Hematopoietic multipotent progenitor cell treated with erythropoietin and hydrocortisone succinate and interleukin-3 and kit ligand, for 17 days (in vitro differentiated cells): ENCODE measurements at regions not wholly inside any gene's neighbourhood (a gene's known extent, or its start where the extent isn't known, plus 50 kb on each side); places are given as distances from the start of the nearest gene placed in this dataset.
"Not testable (repeated sequence)": the region's sequence is repeated elsewhere in the genome, so short reads cannot be mapped to it uniquely, and the experiment has no call there.

Source experiments
- DNase-seq: peaks from one replicate; pipeline ENCODE4 v3.0.0-alpha.2; 2015; ENCODE audit warnings: low spot score

- DNase-seq: no peak
Observed at GRCh38 chr4:20122198-20122988, 129.3 kb upstream of the SLIT2 start.

GRCh38 chr4:20119141-20119540 lies 132.6 kb upstream of the SLIT2 start:
- no peak for DNase-seq

GRCh38 chr4:20109391-20109790 lies 142.3 kb upstream of the SLIT2 start:
- no peak for DNase-seq

GRCh38 chr4:20106921-20107320 lies 144.8 kb upstream of the SLIT2 start:
- no peak for DNase-seq

- no peak for DNase-seq
Observed at GRCh38 chr4:20101831-20102230, 149.9 kb upstream of the SLIT2 start.

DNA sequence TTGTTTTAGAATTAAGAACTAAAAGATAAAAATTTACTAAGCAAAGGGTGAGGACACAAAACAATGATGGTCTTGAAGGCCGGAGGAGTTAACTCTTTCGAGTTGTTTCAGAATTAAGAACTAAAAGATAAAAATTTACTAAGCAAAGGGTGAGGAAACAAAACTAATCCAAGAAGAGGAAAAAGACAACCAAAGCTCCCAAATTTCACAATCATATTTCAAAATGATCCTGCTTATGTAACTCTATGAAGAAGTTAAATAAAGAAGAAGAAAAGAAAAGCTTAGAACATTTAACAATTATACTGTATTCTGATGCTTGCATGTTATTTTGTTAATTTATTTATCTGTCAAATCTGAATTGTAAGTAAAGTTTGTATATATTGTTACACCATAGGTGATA lies 154.8 kb upstream of the SLIT2 start:
- no peak for DNase-seq

DNA sequence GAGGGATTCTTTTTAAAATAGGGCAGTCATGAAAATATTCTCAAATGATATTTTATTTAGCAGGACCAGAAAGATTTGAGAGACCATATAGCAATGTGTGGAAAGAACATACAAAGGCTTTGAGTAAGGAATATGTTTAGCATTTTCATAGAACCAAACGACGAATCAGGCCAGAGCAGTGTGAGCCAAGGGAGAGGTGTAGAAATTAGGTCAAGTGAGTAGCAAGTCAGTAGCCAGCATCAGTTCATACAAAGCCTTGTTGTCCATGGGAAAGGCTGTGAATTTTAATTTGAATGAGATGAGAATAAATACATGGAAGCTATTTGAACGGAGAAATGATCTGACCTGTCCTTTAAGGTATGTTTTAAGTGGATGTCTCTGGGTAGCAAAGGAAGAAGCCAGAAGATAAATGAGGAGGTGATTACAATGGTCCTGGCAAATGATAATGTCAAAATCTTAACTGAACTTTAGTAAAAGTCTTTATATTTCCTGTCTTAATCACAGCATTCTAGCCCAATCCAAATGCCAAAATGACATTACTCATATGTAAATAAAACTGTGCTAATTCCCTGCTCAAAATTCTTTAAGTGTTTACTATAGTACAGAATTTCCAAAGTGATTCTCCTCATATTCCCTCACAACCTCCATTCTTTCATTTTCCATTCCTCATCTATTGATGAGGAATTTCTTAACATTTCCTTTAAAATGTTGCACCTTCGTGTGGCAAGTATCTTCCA lies 155.7 kb upstream of the SLIT2 start:
- DNase-seq: no peak

DNA sequence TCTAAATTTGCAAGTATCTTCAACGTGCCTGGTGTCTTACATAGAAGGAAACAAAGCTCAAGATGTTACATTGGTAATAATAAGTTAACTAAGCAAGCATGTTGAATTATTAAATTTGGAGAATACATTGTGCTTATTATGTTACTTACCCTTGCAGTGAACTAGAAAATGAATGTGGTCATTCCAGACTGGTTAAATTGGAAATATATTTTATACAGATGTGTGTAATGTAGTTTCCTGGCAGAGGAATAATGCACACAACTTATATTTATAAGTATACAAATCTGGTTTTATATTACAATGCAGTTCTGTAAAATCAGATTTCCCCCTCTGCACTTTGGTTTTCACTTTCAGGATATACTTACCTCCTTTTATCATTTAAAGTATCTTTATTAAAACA lies 159.9 kb upstream of the SLIT2 start:
- DNase-seq: no peak

DNA sequence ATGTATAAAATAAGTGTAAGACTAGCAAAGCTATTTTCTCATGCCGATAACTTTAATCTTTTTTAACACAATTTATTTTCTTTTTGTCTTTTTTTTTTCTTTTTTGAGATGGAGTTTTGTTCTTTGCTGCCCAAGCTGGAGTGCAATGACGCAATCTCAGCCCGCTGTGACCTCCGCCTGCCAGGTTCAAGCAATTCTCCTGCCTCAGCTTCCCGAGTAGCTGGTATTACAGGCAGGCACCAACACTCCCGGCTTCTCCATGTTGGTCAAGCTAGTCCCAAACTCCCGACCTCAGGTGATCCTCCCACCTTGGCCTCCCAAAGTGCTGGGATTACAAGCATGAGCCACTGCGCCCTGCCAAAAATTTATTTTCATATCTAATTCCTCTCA lies 164.2 kb upstream of the SLIT2 start:
- DNase-seq: no peak

DNA sequence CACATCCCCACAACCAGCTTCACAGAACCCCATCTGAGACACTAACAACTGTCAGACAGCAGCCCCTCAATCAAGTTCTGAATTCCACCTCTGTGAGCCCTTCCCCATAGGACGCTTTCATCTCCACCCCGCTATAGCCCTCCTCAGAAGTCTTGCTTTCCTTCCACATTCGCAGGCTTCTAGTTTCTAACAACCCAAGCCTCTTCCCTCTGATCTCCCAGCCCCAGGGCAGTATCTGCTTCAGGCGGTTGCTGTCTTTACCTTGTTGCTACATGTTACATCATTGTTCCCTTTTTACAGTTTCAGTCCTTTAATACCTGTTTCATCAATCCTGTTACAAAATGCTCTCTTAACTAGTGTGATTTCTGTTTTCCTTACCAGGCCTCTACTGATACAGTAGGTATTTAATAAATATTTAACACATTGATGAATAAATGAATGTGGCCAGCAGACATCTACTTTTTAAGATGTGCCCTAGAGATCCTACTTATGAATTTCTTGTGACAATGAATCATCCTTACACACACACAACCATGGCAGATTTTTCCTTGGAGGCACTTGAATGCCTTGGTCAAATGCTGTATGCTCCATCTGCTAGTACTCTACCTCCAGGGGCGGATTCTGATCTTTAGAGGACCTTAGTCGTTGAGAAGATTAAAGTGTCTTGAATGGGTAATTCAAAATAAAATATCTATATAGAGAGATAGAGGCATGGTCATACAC lies 164.7 kb upstream of the SLIT2 start:
- DNase-seq: no peak

GRCh38 chr4:20086067-20086798 lies 165.5 kb upstream of the SLIT2 start:
- no peak for DNase-seq

DNA sequence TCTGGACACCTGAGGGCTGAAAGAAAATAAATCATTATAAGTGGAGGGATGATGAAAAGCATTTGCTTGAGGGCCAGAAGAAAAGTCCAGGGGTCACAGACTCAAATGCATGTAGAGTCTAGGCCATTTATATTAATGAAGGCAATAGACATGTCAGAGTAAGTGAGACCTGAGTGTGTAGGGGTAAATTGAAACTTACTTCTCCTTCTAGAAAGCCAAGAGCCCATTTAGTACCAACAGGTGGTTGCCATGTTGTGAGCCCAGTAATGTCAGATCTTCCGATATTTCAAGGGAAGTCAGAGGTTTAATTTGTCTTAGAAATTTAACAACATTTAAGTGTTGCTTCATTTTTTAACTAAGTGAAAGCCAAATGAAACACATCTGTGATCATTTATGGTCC lies 166.1 kb upstream of the SLIT2 start:
- DNase-seq: no peak

GRCh38 chr4:20085156-20085555 lies 166.5 kb upstream of the SLIT2 start:
- no peak for DNase-seq

DNA sequence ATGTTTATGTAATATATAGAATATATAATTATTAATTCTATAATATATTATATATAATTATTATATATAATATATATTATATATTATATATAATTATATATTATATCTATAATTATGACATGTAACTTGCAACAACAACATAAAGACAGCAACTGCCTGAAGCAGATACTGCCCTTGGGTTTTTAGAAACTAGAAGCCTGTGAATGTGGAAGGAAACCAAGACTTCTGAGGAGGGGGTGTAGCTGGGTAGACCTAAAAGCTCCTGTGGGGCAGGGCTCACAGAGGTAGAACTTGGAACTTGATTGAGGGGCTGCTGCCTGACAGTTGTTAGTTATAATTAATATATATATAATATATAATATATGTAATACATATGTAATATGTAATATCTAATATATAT lies 167.2 kb upstream of the SLIT2 start:
- no peak for DNase-seq

DNA sequence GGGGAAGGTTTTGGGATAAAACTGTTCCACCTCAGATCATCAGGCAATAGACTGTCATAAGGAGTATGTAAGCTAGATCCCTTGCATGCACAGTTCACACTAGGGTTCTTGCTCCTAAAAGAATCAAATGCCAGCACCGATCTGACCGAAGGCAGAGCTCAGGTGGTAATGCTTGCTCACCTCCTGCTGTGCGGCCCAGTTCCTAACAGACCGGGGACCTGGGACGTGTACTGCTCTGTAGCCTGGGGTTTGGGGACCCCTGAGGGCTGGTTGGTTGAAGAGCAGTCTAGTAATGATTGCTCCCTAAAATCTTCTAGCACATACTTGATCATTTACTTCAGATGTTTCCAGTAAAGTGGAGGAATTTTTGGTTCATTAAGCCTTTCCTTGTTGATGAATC lies 173.1 kb upstream of the SLIT2 start:
- DNase-seq: no peak

DNA sequence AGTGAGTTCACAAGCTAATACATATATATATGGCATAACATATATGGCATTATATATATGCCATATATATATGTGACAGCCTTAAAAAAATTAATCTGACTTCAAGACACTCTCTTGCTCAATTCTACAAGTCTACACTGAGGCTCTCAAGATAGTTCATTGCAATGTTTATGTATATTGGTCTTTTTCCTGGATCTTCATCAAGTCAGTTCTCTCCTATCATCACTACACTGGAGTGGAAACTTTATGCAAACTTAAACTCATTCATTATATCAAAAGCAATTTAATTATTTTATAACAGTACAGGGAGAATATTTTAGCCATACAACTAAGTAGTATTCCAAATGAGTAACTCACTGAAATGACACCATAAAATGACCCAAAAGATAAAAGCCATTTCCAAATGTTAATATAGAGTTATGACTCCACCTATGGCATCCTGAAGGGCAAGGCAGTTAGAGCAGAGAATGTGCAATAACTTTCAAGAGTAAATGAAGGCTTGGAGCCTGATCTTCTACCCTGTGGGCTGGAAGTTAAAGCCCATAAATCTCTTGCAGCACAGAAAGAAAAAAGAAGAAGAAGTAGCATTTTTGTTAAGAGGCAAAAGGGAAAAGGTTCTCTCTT lies 176.3 kb upstream of the SLIT2 start:
- DNase-seq: no peak

DNA sequence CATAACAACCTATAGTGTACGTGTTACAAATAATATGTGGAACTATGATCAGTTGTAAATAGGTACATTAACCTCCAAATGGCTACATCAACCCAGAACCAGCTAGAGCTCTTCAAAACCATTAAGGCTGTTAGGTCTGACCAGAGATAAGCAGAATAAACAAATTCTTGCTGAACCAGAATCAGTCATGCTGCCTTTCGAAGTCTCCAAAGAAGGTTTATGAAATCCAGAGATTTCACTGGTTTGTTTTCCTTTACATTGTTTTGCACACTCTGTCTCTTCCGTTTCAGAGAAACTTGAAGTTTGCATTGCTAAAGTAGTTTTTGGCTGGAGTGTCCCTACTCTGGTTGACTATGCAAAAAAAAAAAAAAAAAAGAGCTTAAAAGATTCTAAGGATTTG lies 177.3 kb upstream of the SLIT2 start:
- no peak for DNase-seq

- no peak for DNase-seq
Observed at GRCh38 chr4:20065952-20066351, 185.8 kb upstream of the SLIT2 start.

DNA sequence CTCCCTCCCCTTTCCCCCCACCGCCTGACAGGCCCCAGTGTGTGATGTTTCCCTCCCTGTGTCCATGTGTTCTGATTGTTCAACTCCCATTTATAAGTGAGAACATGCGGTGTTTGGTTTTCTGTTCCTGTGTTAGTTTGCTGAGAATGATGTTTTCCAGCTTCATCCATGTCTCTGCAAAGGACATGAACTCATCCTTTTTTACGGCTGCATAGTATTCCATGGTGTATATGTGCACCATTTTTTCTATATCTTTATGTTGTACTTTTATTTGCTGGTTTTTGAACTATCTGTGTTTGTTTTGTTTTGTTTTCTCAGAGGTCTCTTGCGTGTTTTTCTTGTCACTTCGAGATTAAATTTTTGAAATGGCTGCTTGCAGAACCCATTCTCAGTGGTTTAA lies 188.8 kb upstream of the SLIT2 start:
- not testable (repeated sequence) for DNase-seq

DNA sequence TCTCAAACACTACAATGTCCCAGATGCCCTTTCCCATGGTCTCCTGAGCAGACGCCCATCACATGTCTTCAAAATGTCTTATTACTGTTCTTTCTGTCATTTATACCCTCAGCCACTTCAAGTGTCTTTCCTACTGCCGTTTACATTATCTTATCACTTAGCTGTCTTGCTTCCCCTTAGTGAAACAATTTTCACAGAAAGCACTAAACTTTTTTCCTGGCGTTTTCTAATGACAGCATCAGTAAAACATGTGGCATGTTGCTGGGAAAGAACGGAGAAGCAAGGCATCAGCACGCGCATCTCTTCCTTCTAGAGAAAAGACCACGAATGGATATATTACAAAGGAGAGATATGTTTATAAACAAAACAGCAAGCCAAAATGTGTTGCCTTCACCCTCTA lies 189.7 kb upstream of the SLIT2 start:
- DNase-seq: no peak

DNA sequence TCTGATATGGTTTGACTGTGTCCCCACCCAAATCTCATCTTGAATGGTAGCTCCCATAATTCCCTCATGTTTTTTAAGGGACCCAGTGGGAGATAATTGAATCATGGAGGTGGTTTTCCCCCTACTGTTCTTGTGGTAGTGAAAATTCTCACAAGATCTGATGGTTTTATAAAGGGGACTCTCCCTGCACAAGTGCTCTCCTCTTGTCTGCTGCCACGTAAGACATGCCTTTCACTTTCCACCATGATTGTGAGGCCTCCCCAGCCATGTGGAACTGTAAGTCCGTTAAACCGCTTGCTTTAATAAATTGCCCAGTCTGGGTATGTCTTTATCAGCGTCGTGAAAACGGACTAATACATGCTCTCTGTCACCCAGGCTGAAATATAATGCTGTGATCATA lies 200.9 kb upstream of the SLIT2 start:
- no peak for DNase-seq

GRCh38 chr4:20049889-20050288 lies 201.8 kb upstream of the SLIT2 start:
- no peak for DNase-seq
